Stomach (tissue), 8 donors: ENCODE measurements at regions not wholly inside any gene's neighbourhood (a gene's known extent, or its start where the extent isn't known, plus 50 kb on each side); places are given as distances from the start of the nearest gene placed in this dataset.

ENCODE experiments used
- DNase-seq, 2 donors: peaks; one replicate each; pipeline versions ENCODE4 v3.0.0 to v3.0.0-alpha.2; 2013 to 2019
- H3K27ac ChIP-seq, 5 donors: fragments of 200-600 bp in 4 of 5; sonication (generic) in 4 of 5; one replicate each; pipeline ENCODE4 v1.5.1; 2013 to 2019; ENCODE audit warnings: mild to moderate bottlenecking in 1 of 5, moderate library complexity in 1 of 5
- H3K27me3 ChIP-seq, 3 donors: fragments of 200-600 bp; sonication (generic); one replicate each; pipeline ENCODE4 v1.5.1; 2017 to 2019; ENCODE audit warnings: mixed run types in 1 of 3
- H3K36me3 ChIP-seq, 4 donors: fragments of 200-600 bp; sonication (generic); 1 replicate in 3 of 4; 2 replicates in 1 of 4; pipeline ENCODE4 v1.5.1; 2016 to 2019
- H3K4me1 ChIP-seq, 4 donors: fragments of 200-600 bp; sonication (generic); one replicate each; pipeline ENCODE4 v1.5.1; 2016 to 2019
- H3K4me3 ChIP-seq, 4 donors: fragments of 200-600 bp; sonication (generic) in 3 of 4; one replicate each; pipeline ENCODE4 v1.5.1; 2016 to 2019; ENCODE audit warnings: mild to moderate bottlenecking in 1 of 4
- H3K9me3 ChIP-seq, 4 donors: fragments of 200-600 bp; sonication (generic); one replicate each; pipeline ENCODE4 v1.5.1; 2016 to 2019
- EP300 ChIP-seq: sonication (generic); formaldehyde crosslinking; IDR thresholded peaks from one replicate; pipeline ENCODE4 v1.6.1; 2017; ENCODE audit warnings: antibody characterized with exemption
- POLR2A ChIP-seq, 4 donors: fragments of 450-650 bp; IDR thresholded peaks; one replicate each; pipeline ENCODE4 v1.6.1; 2016; ENCODE audit warnings: antibody characterized with exemption in 4 of 4, control low read depth in 2 of 4, mild to moderate bottlenecking in 1 of 4, moderate library complexity in 1 of 4
- POLR2AphosphoS5 ChIP-seq, 3 donors: sonication (generic); formaldehyde crosslinking; IDR thresholded peaks; one replicate each; pipeline ENCODE4 v1.6.1; 2016; ENCODE audit warnings: antibody characterized with exemption in 3 of 3
- WGBS, 5 donors: extraction: QIAGEN DNeasy Blood & Tissue Kit in 3 of 5; methylation state at CpG; one replicate each; pipeline versions ENCODE4 v1.1.5 to v1.1.7; 2013 to 2018; 5-methylcytosine and 5-hydroxymethylcytosine counted together
- intact Hi-C: fragments of 100-400 bp; cut with DNase I; formaldehyde crosslinking; loops from one replicate; pipeline ENCODE4 v1.15.1; 2023; ENCODE audit warnings: low total_unique reads
- TF ChIP-seq, protein P1 (sequence below), 7 experiments: fragments of 450-650 bp in 4 of 7; fragments of 200-600 bp in 3 of 7; sonication (generic) in 3 of 7; IDR thresholded peaks; one replicate each; pipeline ENCODE4 v1.5.1; 2016 to 2019; ENCODE audit warnings: antibody characterized with exemption in 7 of 7, control low read depth in 2 of 7, mild to moderate bottlenecking in 1 of 7
- donor health status: healthy with polysubstance abuse.
- donor health status: Bipolar disorder and iron deficiency.
- donor health status: healthy.

DNA sequence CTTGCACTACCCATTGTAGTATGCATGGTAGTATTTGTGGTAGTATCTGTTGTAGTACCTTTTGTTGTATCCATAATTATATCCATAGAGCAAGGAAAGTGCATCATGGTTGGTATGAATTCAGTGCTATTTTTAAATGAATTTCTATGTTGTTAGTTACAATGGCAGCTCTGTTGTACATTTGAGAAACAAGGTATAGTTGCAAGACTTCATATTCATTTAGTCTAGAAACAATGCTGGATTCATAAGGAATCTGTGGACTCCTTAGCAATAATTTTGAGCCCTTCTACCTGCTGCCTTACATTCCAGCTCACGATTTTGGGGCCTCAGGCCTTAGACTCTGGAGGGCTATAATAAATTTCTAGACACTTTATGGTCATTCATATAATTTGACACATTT, 141.8 kb downstream of the FAM43A start:
- Histone ChIP-seq H3K9me3 (no peaks in the 10 kb centered on the region), H3K36me3 (no peaks in the 10 kb centered on the region), H3K27me3 (no peaks in the 10 kb centered on the region), H3K27ac (no peak overlapping the region), H3K4me3 (no peak overlapping the region), H3K4me1 (no peaks in the 10 kb centered on the region)
- intact Hi-C loops = no loop called here
- DNase-seq = no peak
- WGBS, 5 donors = 79 to 100% (median 88%) methylated on average over 1 of the region's 1 CpG
- TF ChIP-seq EP300 (no peak), POLR2AphosphoS5 (IDR thresholded peaks at IDR 0.05) (no peak), POLR2A (IDR thresholded peaks at IDR 0.05) (no peak)
- TF ChIP-seq, protein P1, sequence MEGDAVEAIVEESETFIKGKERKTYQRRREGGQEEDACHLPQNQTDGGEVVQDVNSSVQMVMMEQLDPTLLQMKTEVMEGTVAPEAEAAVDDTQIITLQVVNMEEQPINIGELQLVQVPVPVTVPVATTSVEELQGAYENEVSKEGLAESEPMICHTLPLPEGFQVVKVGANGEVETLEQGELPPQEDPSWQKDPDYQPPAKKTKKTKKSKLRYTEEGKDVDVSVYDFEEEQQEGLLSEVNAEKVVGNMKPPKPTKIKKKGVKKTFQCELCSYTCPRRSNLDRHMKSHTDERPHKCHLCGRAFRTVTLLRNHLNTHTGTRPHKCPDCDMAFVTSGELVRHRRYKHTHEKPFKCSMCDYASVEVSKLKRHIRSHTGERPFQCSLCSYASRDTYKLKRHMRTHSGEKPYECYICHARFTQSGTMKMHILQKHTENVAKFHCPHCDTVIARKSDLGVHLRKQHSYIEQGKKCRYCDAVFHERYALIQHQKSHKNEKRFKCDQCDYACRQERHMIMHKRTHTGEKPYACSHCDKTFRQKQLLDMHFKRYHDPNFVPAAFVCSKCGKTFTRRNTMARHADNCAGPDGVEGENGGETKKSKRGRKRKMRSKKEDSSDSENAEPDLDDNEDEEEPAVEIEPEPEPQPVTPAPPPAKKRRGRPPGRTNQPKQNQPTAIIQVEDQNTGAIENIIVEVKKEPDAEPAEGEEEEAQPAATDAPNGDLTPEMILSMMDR (IDR thresholded peaks at IDR 0.05) = no peak

DNA sequence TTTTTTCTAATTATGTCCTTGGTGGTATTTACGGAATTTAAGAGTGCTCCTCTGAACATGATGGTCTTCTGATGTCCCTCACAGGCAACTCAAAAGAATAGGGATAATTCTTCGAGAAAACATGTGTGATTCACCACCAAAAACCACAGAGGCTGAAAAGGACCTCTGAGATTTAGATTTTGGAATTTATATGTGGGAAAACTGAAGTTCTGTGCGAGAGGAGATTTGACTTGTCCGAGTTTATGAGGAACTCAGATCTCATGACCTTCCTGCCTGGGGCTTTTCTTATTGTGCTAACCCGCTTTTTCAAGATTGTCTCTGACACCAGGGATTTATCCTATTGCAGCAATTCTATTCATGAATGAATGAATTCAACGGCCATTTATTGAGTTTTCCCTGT, 142.4 kb downstream of the FAM43A start:
- intact Hi-C loops = no loop called here
- Histone ChIP-seq H3K9me3 (no peaks in the 10 kb centered on the region), H3K4me1 (no peaks in the 10 kb centered on the region), H3K27ac (no peak overlapping the region), H3K36me3 (no peaks in the 10 kb centered on the region), H3K4me3 (no peak overlapping the region), H3K27me3 (no peaks in the 10 kb centered on the region)
- TF ChIP-seq, protein P1 (IDR thresholded peaks at IDR 0.05) = no peak
- TF ChIP-seq EP300 (no peak), POLR2A (IDR thresholded peaks at IDR 0.05) (no peak), POLR2AphosphoS5 (IDR thresholded peaks at IDR 0.05) (no peak)
- 85 to 91% (median 90%) methylated on average over 6 of the region's 6 CpGs for WGBS, 5 donors
- no peak for DNase-seq

DNA sequence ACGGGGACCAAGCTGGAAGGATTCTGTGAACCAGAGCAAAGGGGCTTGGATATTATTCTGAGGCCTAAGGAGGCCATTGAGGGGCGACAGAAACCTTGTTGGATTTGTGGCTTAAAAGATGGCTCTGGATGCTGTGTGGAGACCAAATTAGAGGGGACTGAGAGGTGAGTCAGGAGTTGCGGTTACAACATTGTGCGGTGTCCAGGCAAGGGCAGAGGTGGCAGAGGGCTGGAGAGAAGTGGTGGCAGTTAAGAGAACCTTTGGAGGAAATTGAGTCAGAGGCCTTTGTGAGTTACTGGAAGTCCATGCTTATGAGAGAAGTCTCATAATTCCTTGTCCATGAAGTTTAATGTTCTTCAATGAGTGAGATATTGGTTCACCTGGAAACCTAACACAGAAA, 143.2 kb downstream of the FAM43A start:
- TF ChIP-seq, protein P1 (IDR thresholded peaks at IDR 0.05) = no peak
- TF ChIP-seq POLR2AphosphoS5 (IDR thresholded peaks at IDR 0.05) (no peak), POLR2A (IDR thresholded peaks at IDR 0.05) (no peak), EP300 (no peak)
- intact Hi-C loops = no loop called here
- no peak overlapping the region for H3K27ac ChIP-seq

DNA sequence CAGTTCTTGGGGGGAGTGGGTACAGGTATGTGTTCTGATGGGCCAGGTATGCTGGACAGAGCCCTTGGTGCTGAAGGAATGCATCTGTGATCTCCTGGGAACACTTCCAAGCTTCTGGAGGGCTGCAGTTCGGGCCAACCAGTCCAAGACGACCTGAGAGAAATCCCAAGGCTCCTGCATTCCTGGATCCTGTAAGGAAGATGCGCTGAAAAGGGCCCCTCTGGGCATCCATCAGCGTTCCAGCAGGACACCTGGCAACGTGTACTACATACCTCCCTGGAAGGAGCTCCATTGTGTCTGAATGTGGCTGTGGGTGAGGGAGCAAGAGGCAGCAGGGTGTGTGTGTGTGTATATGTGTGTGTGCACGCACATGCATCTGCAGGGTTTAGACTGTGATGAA, 144.7 kb downstream of the FAM43A start:
- no peaks in the 10 kb centered on the region for H3K9me3 ChIP-seq
- WGBS, 5 donors = 70 to 86% (median 80%) methylated on average over 4 to 6 of the region's 6 CpGs
- no peaks in the 10 kb centered on the region for H3K27me3 ChIP-seq
- intact Hi-C loops = no loop called here
- H3K4me1 ChIP-seq = no peaks in the 10 kb centered on the region
- no peak for DNase-seq
- no peak overlapping the region for H3K4me3 ChIP-seq
- no peaks in the 10 kb centered on the region for H3K36me3 ChIP-seq
- H3K27ac ChIP-seq = no peak overlapping the region
- TF ChIP-seq POLR2AphosphoS5 (IDR thresholded peaks at IDR 0.05) (no peak), POLR2A (IDR thresholded peaks at IDR 0.05) (no peak), EP300 (no peak)

More for the DNA sequence above, 143.2 kb downstream of the FAM43A start:
- H3K4me3 ChIP-seq = no peak overlapping the region
- no peak for DNase-seq
- no peaks in the 10 kb centered on the region for H3K36me3 ChIP-seq
- H3K9me3 ChIP-seq = no peaks in the 10 kb centered on the region
- H3K4me1 ChIP-seq = no peaks in the 10 kb centered on the region
- no peaks in the 10 kb centered on the region for H3K27me3 ChIP-seq
- WGBS, 5 donors = 68 to 93% (median 80%) methylated on average over 4 of the region's 4 CpGs

DNA sequence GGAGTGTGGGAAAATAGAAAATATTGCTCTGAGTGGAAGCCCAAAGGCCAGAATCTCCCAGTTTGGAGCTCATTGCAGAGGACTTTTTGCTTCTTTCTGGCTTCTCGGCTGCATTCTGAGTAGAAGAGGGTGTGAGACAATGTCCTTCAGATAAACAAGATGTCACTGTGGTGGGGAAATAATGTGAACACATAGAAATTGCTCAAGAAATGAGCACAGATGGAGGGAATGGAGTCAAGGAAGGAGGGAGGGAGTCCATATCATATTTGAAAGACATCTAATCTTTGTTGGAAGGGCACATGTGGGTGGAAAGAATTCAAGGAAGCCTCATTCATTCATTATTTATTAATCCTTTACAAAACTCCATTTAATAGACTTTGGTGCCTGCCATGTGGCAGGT, 145.3 kb downstream of the FAM43A start:
- no peak for DNase-seq
- Histone ChIP-seq H3K4me3 (no peak overlapping the region), H3K4me1 (no peaks in the 10 kb centered on the region), H3K36me3 (no peaks in the 10 kb centered on the region), H3K9me3 (no peaks in the 10 kb centered on the region), H3K27ac (no peak overlapping the region), H3K27me3 (no peaks in the 10 kb centered on the region)
- WGBS, 5 donors = 81 to 100% (median 89%) methylated on average over 1 of the region's 1 CpG
- intact Hi-C loops = no loop called here
- TF ChIP-seq, protein P1 (IDR thresholded peaks at IDR 0.05) = no peak
- no peak for TF ChIP-seq POLR2AphosphoS5 (IDR thresholded peaks at IDR 0.05)
- TF ChIP-seq POLR2A (IDR thresholded peaks at IDR 0.05) = no peak
- no peak for TF ChIP-seq EP300
